GM21528 (cell line): ENCODE measurements at regions not wholly inside any gene's neighbourhood (a gene's known extent, or its start where the extent isn't known, plus 50 kb on each side); places are given as distances from the start of the nearest gene placed in this dataset.

Experiments used
- ATAC-seq: cut with Tn5 transposase; IDR thresholded peaks from one replicate; pipeline ENCODE4 v1.9.1; 2021; ENCODE audit warnings: mild to moderate bottlenecking, moderate library complexity; ENCODE audit not compliant: unreplicated experiment, low FRiP score

DNA sequence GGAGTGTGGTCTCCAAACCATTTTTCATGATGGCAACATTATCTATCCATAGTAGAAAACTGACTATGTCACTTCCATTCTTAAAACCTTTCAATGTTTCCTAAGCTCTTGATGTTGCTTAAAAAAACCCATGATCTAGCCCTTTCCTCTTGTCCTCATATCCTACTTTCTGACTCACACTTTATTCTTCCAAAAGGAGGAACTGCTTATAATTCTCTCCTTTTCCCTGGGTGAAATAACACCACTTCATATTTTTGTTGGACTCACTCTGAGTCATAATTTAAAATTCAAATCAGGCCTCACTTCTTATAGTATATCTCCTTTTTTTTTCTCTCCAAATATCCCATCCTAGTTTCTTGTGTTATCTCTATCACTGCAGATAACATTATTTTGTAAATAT is 513.9 kb downstream of the MAN2A1 start:
- no peak for ATAC-seq

DNA sequence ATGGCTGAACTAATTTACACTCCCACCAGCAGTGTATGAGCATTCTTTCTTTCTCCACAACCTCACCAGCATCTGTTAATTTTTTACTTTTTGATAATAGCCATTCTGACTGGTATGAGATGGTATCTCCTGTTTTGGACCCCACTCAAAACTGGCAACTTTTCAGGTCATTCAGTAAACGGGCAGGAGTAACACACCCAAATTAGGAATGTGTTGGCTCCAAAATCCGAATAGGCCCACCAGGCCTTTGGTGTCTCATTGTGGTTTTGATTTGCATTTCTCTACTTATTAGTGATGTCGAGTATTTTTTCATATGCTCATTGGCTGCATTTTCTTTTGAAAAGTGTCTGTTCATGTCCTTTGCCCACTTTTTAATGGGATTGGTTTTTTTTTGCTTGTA is 517.1 kb downstream of the TMEM232 start:
- ATAC-seq, result no peak

- ATAC-seq, result no peak
Measured at GRCh38 chr5:110218981-110219380, 507.5 kb downstream of the TMEM232 start.

GRCh38 chr5:110219769-110220168 is 506.7 kb downstream of the TMEM232 start:
- ATAC-seq, result no peak

GRCh38 chr5:110221036-110221435 is 505.4 kb downstream of the TMEM232 start:
- no peak for ATAC-seq

DNA sequence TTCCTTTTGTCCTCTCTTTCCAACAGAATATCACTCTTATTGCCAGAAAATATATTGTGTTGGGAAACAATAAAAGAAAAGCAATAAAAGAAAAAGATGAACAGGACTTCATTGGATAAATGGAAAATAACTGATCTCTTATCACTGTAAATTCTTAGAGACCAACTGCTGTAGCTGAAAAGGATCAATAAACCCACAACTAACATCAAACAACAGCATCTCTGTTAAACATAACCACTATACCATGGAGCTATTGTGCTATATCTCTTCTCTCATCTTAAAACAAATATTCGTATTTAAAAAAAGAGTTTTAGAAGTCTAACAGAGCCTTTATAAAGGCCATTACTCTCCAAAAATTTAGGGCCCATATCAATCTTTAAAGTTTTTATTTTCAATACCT is 502.4 kb downstream of the TMEM232 start:
- no peak for ATAC-seq

- ATAC-seq, result no peak
Measured at GRCh38 chr5:110225949-110226348, 500.5 kb downstream of the TMEM232 start.

- ATAC-seq, result no peak
Measured at GRCh38 chr5:110239786-110240185, 486.7 kb downstream of the TMEM232 start.

DNA sequence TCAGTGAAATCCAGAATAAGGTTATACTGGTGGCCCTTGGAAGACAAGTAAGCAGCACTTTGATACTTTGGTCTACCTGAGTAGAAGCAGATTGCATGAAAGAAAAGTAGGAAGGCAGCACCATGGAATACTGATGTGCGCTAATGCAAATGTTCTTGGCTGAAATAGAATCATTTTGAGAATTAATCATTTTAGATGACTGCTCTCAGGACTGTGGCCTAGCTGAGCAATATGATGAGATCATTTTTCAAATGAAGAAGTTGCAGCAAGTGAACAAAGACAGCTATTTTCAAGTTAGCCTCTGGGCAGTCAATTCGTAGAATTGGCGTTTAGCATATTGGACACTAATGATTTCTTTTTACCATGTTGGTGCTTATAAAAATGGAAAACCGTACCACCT is 483.5 kb downstream of the TMEM232 start:
- ATAC-seq, result no peak

DNA sequence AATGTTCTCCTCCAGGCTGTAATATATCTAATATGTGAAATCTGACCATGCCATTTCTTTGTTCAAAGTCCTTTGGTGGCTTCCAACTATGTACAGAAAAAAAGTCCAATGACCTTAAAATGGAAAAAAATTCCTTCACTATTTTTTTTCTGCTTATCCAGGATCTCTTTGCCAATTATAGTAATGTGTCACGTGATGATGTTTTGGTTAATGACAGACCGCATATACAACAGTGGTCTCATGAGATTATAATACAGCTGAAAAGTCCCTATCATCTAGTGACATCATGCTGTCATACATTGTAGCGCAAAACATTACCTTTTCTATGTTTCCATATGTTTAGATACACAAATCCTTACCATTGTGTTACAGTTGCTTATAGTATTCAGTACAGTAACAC is 477.6 kb downstream of the TMEM232 start:
- no peak for ATAC-seq

DNA sequence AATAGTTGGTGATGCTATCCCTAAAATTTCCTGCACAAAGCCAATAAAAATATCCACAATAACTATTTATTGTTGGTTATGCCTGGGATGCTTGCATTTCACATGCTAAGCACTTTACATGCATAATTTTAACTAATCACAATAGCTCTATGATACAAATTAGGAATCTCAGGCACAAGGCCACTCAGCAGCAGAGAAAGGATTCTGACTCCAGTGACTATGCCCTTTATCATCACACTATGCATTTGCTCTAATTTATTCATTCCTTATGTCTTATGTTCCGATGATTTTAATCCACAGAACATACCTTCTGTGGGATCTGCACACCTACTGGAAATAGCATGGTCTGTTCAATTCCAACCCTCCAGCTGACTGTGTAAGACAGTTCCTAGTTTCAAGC is 476.1 kb downstream of the TMEM232 start:
- no peak for ATAC-seq

- no peak for ATAC-seq
Measured at GRCh38 chr5:110250755-110251154, 475.7 kb downstream of the TMEM232 start.

- no peak for ATAC-seq
Measured at GRCh38 chr5:110251366-110251765, 475.1 kb downstream of the TMEM232 start.

DNA sequence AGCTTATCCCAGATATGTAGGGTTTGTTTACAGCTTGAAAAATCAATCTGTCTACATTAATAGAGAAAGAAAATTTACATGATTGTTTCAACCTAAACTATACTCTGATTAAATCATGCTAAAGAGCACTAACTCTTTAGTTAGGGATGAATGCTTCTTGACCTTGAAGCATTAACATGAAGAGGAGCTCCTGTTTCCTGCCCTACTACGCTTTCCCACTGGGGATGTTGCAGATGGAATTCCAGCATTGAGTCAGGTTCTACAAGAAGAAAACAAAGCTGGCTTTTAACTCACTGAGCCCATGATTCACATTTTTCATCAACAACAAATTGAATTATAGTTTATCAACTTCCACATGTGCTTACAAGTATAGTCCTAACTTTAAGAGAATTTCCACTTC is 471.3 kb downstream of the TMEM232 start:
- no peak for ATAC-seq

DNA sequence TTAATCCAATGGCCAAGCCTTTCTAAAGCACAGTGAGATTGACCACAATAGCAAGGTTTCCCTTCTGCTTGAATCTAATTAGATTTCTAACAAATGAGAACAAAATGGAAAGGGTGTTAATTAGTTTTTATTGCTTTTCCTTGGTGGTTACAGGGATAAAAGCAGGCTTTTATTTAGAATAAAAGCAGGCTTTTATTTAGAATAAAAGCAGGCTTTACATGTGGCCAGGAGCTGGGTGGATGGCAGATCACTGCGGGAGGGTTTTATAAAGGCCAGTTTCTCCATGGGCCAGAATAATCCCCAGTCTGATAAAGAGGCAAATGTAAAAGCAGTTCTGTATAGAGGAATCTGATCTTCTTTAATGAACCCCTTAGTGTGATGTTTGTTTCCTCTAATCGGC is 470.2 kb downstream of the TMEM232 start:
- ATAC-seq, result no peak

DNA sequence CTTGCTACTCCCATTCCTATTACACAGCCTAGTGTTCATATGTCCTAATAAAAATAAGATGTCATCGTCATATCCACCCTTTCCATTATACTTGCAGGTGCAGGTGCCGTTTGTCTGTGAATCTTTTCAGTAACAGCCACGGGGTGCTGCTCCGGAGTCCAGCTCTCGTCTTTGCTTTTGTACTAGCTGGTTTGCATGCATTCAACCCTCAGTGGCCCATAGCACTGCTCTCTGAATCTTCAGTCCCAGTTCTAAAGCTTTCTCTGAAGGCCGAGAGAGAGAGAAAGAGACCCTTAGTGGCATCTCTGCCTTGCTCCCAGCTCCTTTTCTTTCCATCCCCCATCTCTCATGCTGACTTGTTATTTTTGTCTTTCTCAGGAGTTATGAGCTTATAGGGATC is 468.5 kb downstream of the TMEM232 start:
- ATAC-seq, result no peak

- ATAC-seq, result no peak
Measured at GRCh38 chr5:110258460-110259216, 467.8 kb downstream of the TMEM232 start.

GRCh38 chr5:110262749-110263148 is 463.7 kb downstream of the TMEM232 start:
- no peak for ATAC-seq

- no peak for ATAC-seq
Measured at GRCh38 chr5:110264661-110265060, 461.8 kb downstream of the TMEM232 start.

DNA sequence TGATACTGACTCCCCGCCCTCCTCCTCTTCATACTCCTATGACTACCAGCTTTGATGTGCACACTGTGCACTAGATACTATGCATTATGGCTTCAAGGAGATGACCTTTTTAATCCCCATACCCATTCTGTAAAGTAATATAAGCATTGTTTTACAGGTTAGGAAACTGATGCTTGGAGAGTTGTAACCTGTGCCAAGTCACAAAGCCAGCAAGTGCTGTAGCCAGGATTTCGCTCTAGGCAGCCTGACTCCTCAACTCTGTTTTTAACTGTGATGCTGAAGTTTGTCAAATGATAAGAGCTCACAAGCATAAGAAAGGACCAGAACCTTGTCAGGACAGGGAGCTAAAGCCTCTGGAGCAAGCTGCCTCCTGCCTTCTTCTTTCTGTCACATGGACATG is 461.3 kb downstream of the TMEM232 start:
- no peak for ATAC-seq

GRCh38 chr5:110267714-110268113 is 458.8 kb downstream of the TMEM232 start:
- ATAC-seq, result no peak

- no peak for ATAC-seq
Measured at GRCh38 chr5:110268283-110268682, 458.2 kb downstream of the TMEM232 start.

- no peak for ATAC-seq
Measured at GRCh38 chr5:110268985-110269384, 457.5 kb downstream of the TMEM232 start.
